Esophagus muscularis mucosa (tissue), 4 donors: ENCODE measurements at regions not wholly inside any gene's neighbourhood (a gene's known extent, or its start where the extent isn't known, plus 50 kb on each side); places are given as distances from the start of the nearest gene placed in this dataset.

Experiments used
- DNase-seq: peaks from one replicate; pipeline ENCODE4 v3.0.0-alpha.2; 2017; ENCODE audit errors: extremely low spot score
- H3K27ac ChIP-seq, 4 donors: fragments of 200-600 bp; sonication (generic); replicated peaks in 1 of 4; 1 replicate in 3 of 4; 2 replicates in 1 of 4; pipeline ENCODE4 v1.5.1; 2016 to 2019; ENCODE audit warnings: mild to moderate bottlenecking in 1 of 4
- H3K27me3 ChIP-seq, 4 donors: fragments of 200-600 bp; sonication (generic); one replicate each; pipeline versions ENCODE4 v1.5.1 to v1.6.0; 2016 to 2019
- H3K36me3 ChIP-seq, 4 donors: fragments of 200-600 bp; sonication (generic); one replicate each; pipeline ENCODE4 v1.5.1; 2016 to 2019
- H3K4me1 ChIP-seq, 4 donors: fragments of 200-600 bp; sonication (generic); one replicate each; pipeline ENCODE4 v1.5.1; 2016 to 2019
- H3K4me3 ChIP-seq, 4 donors: fragments of 200-600 bp; sonication (generic); 1 replicate in 2 of 4; 2 replicates in 2 of 4; pipeline ENCODE4 v1.5.1; 2016 to 2019; ENCODE audit warnings: mild to moderate bottlenecking in 4 of 4, moderate library complexity in 1 of 4
- H3K9me3 ChIP-seq, 4 donors: fragments of 200-600 bp; sonication (generic); 1 replicate in 3 of 4; 2 replicates in 1 of 4; pipeline ENCODE4 v1.5.1; 2016 to 2019
- EP300 ChIP-seq: sonication (generic); formaldehyde crosslinking; IDR thresholded peaks from one replicate; pipeline ENCODE4 v1.6.1; 2017; ENCODE audit warnings: antibody characterized with exemption
- POLR2A ChIP-seq: fragments of 450-650 bp; IDR thresholded peaks from one replicate; pipeline ENCODE4 v1.6.1; 2017; ENCODE audit warnings: antibody characterized with exemption, moderate library complexity, mild to moderate bottlenecking, low read depth
- POLR2AphosphoS5 ChIP-seq, 2 donors: sonication (generic); formaldehyde crosslinking; IDR thresholded peaks; one replicate each; pipeline ENCODE4 v1.6.1; 2017; ENCODE audit warnings: antibody characterized with exemption in 2 of 2
- WGBS: methylation state at CpG from one replicate; pipeline ENCODE4 v1.1.5; 2018; 5-methylcytosine and 5-hydroxymethylcytosine counted together
- intact Hi-C: fragments of 100-400 bp; cut with DNase I; formaldehyde crosslinking; loops from one replicate; pipeline ENCODE4 v1.15.1; 2023
- TF ChIP-seq, protein P1 (sequence below), 3 experiments: fragments of 200-600 bp in 2 of 3; fragments of 450-650 bp in 1 of 3; sonication (generic) in 2 of 3; IDR thresholded peaks; one replicate each; pipeline ENCODE4 v1.5.1; 2017 to 2019; ENCODE audit warnings: antibody characterized with exemption in 3 of 3, mild to moderate bottlenecking in 2 of 3, moderate library complexity in 1 of 3

DNA sequence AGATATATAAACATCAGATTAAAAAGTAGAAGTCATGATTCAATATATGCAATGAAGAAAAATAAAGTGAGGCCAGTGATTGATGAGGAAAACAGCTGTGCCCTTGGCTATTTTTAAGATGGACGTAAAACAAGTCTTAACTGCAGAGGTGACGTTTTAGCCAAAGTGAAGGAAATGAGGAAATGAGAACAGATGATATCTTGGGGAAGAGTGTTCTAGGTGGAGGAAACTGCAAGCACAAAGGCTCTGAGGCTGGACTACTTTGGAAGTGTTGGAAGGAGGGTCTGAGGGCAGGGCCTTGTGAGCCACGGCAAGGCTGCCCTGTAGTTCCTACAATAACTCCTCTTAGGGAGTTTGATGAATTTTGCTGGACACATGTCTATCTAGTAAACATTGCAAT lies 140.5 kb upstream of the AKR1E2 start:
- no peak for TF ChIP-seq POLR2A
- H3K27ac ChIP-seq: no peak overlapping the region

GRCh38 chr10:4684434-4684833 lies 141.6 kb upstream of the AKR1E2 start:
- intact Hi-C loops: no loop called here
- DNase-seq: no peak

More for the DNA sequence above, 140.5 kb upstream of the AKR1E2 start:
- 78% methylated on average over 3 of the region's 3 CpGs for WGBS
- Histone ChIP-seq H3K4me3 (no peak overlapping the region), H3K9me3 (no peaks in the 10 kb centered on the region), H3K27me3 (no peaks in the 10 kb centered on the region), H3K4me1 (peaks cover 4 to 23% (median 14%) of the 10 kb centered on the region in 4 donors), H3K36me3 (no peaks in the 10 kb centered on the region)
- no peak for DNase-seq
- intact Hi-C loops: loop anchor here (5.0 kb wide), 1 partner anchor 77 kb away; no protein-coding TSS in a partner anchor

GRCh38 chr10:4683838-4684237 lies 142.2 kb upstream of the AKR1E2 start:
- Histone ChIP-seq H3K4me1 (peaks cover 6 to 24% (median 14%) of the 10 kb centered on the region in 4 donors), H3K36me3 (no peaks in the 10 kb centered on the region), H3K27me3 (no peaks in the 10 kb centered on the region), H3K9me3 (no peaks in the 10 kb centered on the region), H3K27ac (no peak overlapping the region), H3K4me3 (no peak overlapping the region)
- intact Hi-C loops: no loop called here
- no peak for TF ChIP-seq POLR2AphosphoS5 (IDR thresholded peaks at IDR 0.05)
- 91% methylated on average over 8 of the region's 8 CpGs for WGBS
- no peak for DNase-seq

More at GRCh38 chr10:4684434-4684833, 141.6 kb upstream of the AKR1E2 start:
- H3K4me3 ChIP-seq: no peak overlapping the region
- TF ChIP-seq, protein P1, sequence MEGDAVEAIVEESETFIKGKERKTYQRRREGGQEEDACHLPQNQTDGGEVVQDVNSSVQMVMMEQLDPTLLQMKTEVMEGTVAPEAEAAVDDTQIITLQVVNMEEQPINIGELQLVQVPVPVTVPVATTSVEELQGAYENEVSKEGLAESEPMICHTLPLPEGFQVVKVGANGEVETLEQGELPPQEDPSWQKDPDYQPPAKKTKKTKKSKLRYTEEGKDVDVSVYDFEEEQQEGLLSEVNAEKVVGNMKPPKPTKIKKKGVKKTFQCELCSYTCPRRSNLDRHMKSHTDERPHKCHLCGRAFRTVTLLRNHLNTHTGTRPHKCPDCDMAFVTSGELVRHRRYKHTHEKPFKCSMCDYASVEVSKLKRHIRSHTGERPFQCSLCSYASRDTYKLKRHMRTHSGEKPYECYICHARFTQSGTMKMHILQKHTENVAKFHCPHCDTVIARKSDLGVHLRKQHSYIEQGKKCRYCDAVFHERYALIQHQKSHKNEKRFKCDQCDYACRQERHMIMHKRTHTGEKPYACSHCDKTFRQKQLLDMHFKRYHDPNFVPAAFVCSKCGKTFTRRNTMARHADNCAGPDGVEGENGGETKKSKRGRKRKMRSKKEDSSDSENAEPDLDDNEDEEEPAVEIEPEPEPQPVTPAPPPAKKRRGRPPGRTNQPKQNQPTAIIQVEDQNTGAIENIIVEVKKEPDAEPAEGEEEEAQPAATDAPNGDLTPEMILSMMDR (IDR thresholded peaks at IDR 0.05): no peak
- TF ChIP-seq POLR2A (no peak), EP300 (no peak), POLR2AphosphoS5 (IDR thresholded peaks at IDR 0.05) (no peak)
- no peak overlapping the region for H3K27ac ChIP-seq
- H3K4me1 ChIP-seq: peaks cover 4 to 23% (median 14%) of the 10 kb centered on the region in 4 donors
- H3K27me3 ChIP-seq: no peaks in the 10 kb centered on the region
- H3K36me3 ChIP-seq: no peaks in the 10 kb centered on the region
- no peaks in the 10 kb centered on the region for H3K9me3 ChIP-seq

DNA sequence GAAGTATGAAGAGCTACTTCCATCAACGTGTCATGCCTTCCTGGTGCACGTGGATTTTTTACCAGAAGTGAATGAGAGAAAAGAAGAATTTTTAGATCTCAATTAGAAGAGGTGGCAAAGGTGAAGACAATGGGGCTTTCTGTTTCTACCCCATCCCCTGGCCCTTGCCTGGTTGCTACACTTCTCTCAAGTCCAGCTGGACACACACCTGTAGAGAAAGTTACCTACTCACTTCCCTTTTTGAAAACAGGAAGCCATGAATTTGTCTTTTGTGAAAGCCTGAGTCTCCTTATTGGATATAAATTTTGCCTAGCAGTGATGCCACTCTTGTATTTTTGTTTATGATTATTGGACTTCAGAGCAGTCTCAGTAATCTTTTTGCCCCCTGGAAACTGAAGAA lies 142.9 kb upstream of the AKR1E2 start:
- Histone ChIP-seq H3K27ac (no peak overlapping the region), H3K4me3 (no peak overlapping the region), H3K4me1 (peaks cover 13 to 31% (median 19%) of the 10 kb centered on the region in 4 donors), H3K27me3 (no peaks in the 10 kb centered on the region), H3K36me3 (no peaks in the 10 kb centered on the region), H3K9me3 (no peaks in the 10 kb centered on the region)
- WGBS: 87% methylated on average over 2 of the region's 2 CpGs
- DNase-seq: no peak
- intact Hi-C loops: no loop called here
- no peak for TF ChIP-seq POLR2AphosphoS5 (IDR thresholded peaks at IDR 0.05)

- no peaks in the 10 kb centered on the region for H3K9me3 ChIP-seq
- H3K36me3 ChIP-seq: no peaks in the 10 kb centered on the region
- H3K27me3 ChIP-seq: no peaks in the 10 kb centered on the region
- peaks cover 9 to 20% (median 12%) of the 10 kb centered on the region in 4 donors for H3K4me1 ChIP-seq
- no peak for DNase-seq
- H3K27ac ChIP-seq: peak overlapping the region; percentile 71 to 79 (median 74)
- 91% methylated on average over 11 of the region's 11 CpGs for WGBS
- intact Hi-C loops: no loop called here
- TF ChIP-seq POLR2A: no peak
- no peak for TF ChIP-seq POLR2AphosphoS5 (IDR thresholded peaks at IDR 0.05)
- no peak for TF ChIP-seq EP300
- TF ChIP-seq, protein P1 (IDR thresholded peaks at IDR 0.05): no peak
- H3K4me3 ChIP-seq: no peak overlapping the region
Observed at GRCh38 chr10:4678951-4679671, 146.9 kb upstream of the AKR1E2 start.

- DNase-seq: no peak
- TF ChIP-seq EP300 (peak; percentile 33), POLR2A (no peak), POLR2AphosphoS5 (IDR thresholded peaks at IDR 0.05) (peak in 1 of 2 donors; percentile 68)
- TF ChIP-seq, protein P1 (IDR thresholded peaks at IDR 0.05): no peak
- Histone ChIP-seq H3K9me3 (no peaks in the 10 kb centered on the region), H3K27me3 (no peaks in the 10 kb centered on the region), H3K4me1 (peaks cover 9 to 19% (median 11%) of the 10 kb centered on the region in 4 donors), H3K36me3 (no peaks in the 10 kb centered on the region), H3K27ac (peak overlapping the region; percentile 71 to 79 (median 74)), H3K4me3 (no peak overlapping the region)
- 74% methylated on average over 11 of the region's 11 CpGs for WGBS
- intact Hi-C loops: no loop called here
Observed at GRCh38 chr10:4678023-4678950, 147.7 kb upstream of the AKR1E2 start.
